Heart right ventricle (tissue), 16 donors: ENCODE measurements at regions not wholly inside any gene's neighbourhood (a gene's known extent, or its start where the extent isn't known, plus 50 kb on each side); places are given as distances from the start of the nearest gene placed in this dataset.

ENCODE experiments used
- ATAC-seq, 8 donors: fragments of 200-7000 bp; cut with Tn5 transposase; one replicate each; pipeline ENCODE4 v1.9.1; 2020; ENCODE audit warnings: mild to moderate bottlenecking in 8 of 8, moderate library complexity in 8 of 8, moderate number of reproducible peaks in 1 of 8
- DNase-seq, 2 donors: peaks; one replicate each; pipeline ENCODE4 v3.0.0-alpha.2; 2020
- H3K27ac ChIP-seq, 10 donors: fragments of 200-600 bp; sonication (generic) in 2 of 10; one replicate each; pipeline versions ENCODE4 v1.5.0 to v1.8.0; 2020 to 2022; ENCODE audit warnings: mild to moderate bottlenecking in 3 of 10
- H3K27me3 ChIP-seq, 7 donors: fragments of 200-600 bp; one replicate each; pipeline ENCODE4 v1.8.0; 2021 to 2022; ENCODE audit warnings: mild to moderate bottlenecking in 2 of 7
- H3K36me3 ChIP-seq, 9 donors: fragments of 200-600 bp; sonication (generic) in 1 of 9; one replicate each; pipeline versions ENCODE4 v1.5.0 to v1.8.0; 2020 to 2022; ENCODE audit warnings: mild to moderate bottlenecking in 2 of 9
- H3K4me1 ChIP-seq, 9 donors: fragments of 200-600 bp; sonication (generic) in 1 of 9; one replicate each; pipeline versions ENCODE4 v1.5.0 to v1.8.0; 2020 to 2022; ENCODE audit warnings: mild to moderate bottlenecking in 4 of 9
- H3K4me3 ChIP-seq, 10 donors: fragments of 200-600 bp; sonication (generic) in 2 of 10; one replicate each; pipeline versions ENCODE4 v1.5.0 to v1.8.0; 2020 to 2022; ENCODE audit warnings: mild to moderate bottlenecking in 7 of 10, moderate library complexity in 2 of 10
- H3K9me3 ChIP-seq, 11 donors: fragments of 200-600 bp in 10 of 11; sonication (generic) in 2 of 11; one replicate each; pipeline versions ENCODE4 v1.5.0 to v1.8.0; 2013 to 2022; ENCODE audit warnings: mild to moderate bottlenecking in 2 of 11, control low read depth in 1 of 11, moderate library complexity in 1 of 11
- WGBS, 2 donors: extraction: QIAGEN DNeasy Blood & Tissue Kit; methylation state at CpG; one replicate each; pipeline ENCODE4 v1.1.7; 2013; ENCODE audit warnings: inconsistent platforms in 1 of 2; 5-methylcytosine and 5-hydroxymethylcytosine counted together
- intact Hi-C, 10 donors: fragments of 100-400 bp; cut with DNase I; formaldehyde crosslinking; loops; one replicate each; pipeline versions ENCODE4 v1.11.1 to v1.14.2; 2022
- TF ChIP-seq, protein P1 (sequence below), 9 donors: fragments of 200-600 bp; sonication (generic) in 2 of 9; IDR thresholded peaks; one replicate each; pipeline versions ENCODE4 v1.5.0 to v1.8.0; 2021 to 2022; ENCODE audit warnings: antibody characterized with exemption in 9 of 9, mild to moderate bottlenecking in 5 of 9, moderate library complexity in 1 of 9
- donor health status: Arrhythmogenic right ventricular cardiomyopathy.
- donor health status: ischemic (EF 13 %, LVEDD 7.1; RV severe dilation, severe dysfunction).
- donor health status: healthy with polysubstance abuse.
- donor health status: DM: no; HTN: yes; CAD: no.
- donor health status: DM: no; HTN: no; CAD: no.
- donor health status: ischemic (EF 25% LVEDD 6.9; RV normal size, moderate dysfunction).
- donor health status: ischemic (EF 25% LVEDD 5.7; RV mildly dilated, moderate dysfunction).
- donor health status: healthy.
- donor health status: DM: yes; HTN: yes; CAD: no.
- donor health status: Ischemic cardiomyopathy.
- donor health status: ischemic (EF 35%, LVEDD 5.7; RV mildly dilated, moderate dysfunction).
- donor health status: nonischemic (EF 11% LVEDD 7.7; RV severe dilation, severe dysfunction).
- donor health status: DM: yes; HTN: yes; CAD: no.
- donor health status: PGD.
- donor health status: ischemic (EF 29% LVEDD 5.4; RV normal size, mild dysfunction).
- donor health status: nonischemic (EF 23%, LVEDD 6.1; RV moderate dilation, normal function).

DNA sequence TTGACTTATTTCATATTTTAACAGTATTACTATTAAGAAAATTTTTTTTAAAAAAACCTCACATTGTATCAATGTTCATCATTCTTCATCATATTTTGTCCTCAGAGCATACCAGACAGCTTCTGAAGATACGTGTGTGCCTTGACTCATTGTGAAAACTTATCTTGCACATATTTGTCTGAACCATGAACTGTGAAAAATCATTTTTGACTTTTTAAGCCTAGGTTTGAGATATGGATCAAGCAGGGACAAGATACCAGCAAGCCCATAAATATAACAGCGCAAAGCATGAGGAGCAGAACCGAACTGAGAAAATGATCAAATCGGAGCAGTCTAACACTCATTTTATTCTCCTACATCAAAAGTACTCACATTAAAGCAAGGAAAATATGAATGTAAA lies 506.0 kb downstream of the BRINP3 start:
- ATAC-seq (no peak), DNase-seq (no peak)
- Histone ChIP-seq H3K4me1 (no peaks in the 10 kb centered on the region), H3K36me3 (no peaks in the 10 kb centered on the region), H3K4me3 (no peak overlapping the region), H3K27me3 (no peaks in the 10 kb centered on the region), H3K27ac (no peak overlapping the region), H3K9me3 (peaks cover 0 to 19% (median 13%) of the 10 kb centered on the region in 11 donors)
- TF ChIP-seq, protein P1, sequence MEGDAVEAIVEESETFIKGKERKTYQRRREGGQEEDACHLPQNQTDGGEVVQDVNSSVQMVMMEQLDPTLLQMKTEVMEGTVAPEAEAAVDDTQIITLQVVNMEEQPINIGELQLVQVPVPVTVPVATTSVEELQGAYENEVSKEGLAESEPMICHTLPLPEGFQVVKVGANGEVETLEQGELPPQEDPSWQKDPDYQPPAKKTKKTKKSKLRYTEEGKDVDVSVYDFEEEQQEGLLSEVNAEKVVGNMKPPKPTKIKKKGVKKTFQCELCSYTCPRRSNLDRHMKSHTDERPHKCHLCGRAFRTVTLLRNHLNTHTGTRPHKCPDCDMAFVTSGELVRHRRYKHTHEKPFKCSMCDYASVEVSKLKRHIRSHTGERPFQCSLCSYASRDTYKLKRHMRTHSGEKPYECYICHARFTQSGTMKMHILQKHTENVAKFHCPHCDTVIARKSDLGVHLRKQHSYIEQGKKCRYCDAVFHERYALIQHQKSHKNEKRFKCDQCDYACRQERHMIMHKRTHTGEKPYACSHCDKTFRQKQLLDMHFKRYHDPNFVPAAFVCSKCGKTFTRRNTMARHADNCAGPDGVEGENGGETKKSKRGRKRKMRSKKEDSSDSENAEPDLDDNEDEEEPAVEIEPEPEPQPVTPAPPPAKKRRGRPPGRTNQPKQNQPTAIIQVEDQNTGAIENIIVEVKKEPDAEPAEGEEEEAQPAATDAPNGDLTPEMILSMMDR (IDR thresholded peaks at IDR 0.05): no peak
- intact Hi-C loops: no loop called here
- 85 to 89% methylated on average over 4 of the region's 4 CpGs for whole genome bisulfite sequencing, 2 donors

DNA sequence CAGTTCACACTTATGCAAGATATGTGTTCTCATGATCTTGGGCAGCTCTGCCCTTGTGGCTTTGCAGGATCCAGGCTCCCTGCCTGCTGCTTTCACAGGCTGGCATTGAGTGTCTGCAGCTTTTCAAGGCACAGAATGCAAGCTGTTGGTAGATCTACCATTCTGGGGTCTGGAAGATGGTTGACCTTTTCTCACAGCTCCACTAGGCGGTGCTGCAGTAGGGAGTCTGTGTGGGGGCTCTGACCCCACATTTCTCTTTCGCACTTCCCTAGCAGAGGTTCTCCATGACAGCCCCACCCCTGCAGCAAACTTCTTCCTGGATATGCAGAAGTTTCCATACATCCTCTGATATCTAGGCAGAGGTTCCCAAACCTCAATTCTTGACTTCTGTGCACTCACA lies 500.5 kb downstream of the BRINP3 start:
- TF ChIP-seq, protein P1 (IDR thresholded peaks at IDR 0.05): no peak
- WGBS, 2 donors: 66 to 73% methylated on average over 2 of the region's 2 CpGs
- Histone ChIP-seq H3K9me3 (peaks cover 0 to 53% (median 25%) of the 10 kb centered on the region in 11 donors), H3K27ac (no peak overlapping the region), H3K36me3 (no peaks in the 10 kb centered on the region), H3K4me1 (no peaks in the 10 kb centered on the region), H3K27me3 (no peaks in the 10 kb centered on the region), H3K4me3 (no peak overlapping the region)
- DNase-seq (no peak), ATAC-seq (no peak)
- intact Hi-C loops: no loop called here

DNA sequence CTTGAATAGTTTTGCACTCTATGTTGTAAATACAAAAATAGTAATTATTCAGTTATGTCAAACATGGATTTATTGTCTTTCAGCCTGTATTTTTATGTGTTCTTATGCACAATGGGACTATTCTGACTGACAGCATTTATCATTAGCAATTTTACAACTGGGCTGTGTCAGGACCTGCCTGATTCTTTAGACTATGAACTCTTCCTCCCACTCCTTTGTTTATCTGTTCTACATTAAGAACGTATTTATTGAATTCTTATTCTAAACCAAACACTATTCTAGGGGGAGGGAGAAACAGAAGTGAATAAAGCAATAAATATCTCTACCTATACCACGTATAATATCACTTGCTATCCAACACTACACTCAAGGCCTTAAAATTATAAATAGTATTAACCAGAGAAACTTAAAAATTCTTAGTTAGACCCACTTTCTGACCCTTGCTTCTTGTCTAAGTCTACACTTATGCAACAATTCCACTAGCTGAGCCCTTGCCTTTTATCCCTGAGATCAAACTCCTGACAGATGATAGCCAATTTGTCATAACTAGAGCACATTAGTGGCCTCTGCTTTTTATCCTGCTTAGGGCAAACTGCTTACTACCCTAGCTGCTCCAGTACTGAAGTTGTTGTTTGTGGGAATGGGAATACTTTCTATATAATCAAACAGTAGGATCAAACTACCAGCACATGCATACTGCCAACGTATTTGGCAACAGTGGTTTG lies 494.3 kb downstream of the BRINP3 start:
- intact Hi-C loops: no loop called here
- Histone ChIP-seq H3K4me1 (no peaks in the 10 kb centered on the region), H3K27me3 (no peaks in the 10 kb centered on the region), H3K27ac (no peak overlapping the region), H3K9me3 (peaks cover 0 to 28% (median 0%) of the 10 kb centered on the region in 11 donors), H3K36me3 (no peaks in the 10 kb centered on the region), H3K4me3 (no peak overlapping the region)
- ATAC-seq: no peak
- TF ChIP-seq, protein P1 (IDR thresholded peaks at IDR 0.05): no peak
- 55 to 64% methylated on average over 3 of the region's 3 CpGs for WGBS, 2 donors
- DNase-seq: no peak

DNA sequence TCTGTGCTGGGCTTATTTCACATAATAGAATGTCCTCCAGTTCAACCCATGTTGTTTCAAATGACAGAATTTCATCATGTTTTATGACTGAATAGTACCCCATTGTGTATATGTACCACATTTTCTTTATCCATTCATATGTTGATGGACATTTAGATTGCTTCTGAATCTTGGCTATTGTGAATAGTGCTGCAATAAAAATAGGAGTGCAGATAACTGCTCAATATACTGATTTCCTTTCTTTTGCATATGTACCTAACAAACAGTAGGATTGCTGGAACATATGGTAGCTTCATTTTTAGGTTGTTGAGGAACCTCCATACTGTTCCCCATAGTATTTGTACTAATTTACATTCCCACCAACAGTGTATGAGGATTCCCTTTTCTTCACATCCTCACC lies 491.1 kb downstream of the BRINP3 start:
- H3K27me3 ChIP-seq: no peaks in the 10 kb centered on the region
- DNase-seq (no peak), ATAC-seq (no peak)
- no peak overlapping the region for H3K27ac ChIP-seq
- intact Hi-C loops: no loop called here
- TF ChIP-seq, protein P1 (IDR thresholded peaks at IDR 0.05): no peak
- H3K4me3 ChIP-seq: no peak overlapping the region
- H3K9me3 ChIP-seq: peaks cover 0 to 27% (median 0%) of the 10 kb centered on the region in 11 donors
- no peaks in the 10 kb centered on the region for H3K36me3 ChIP-seq
- H3K4me1 ChIP-seq: no peaks in the 10 kb centered on the region
